ENCODE measurements at regions not wholly inside any gene's neighbourhood (a gene's known extent, or its start where the extent isn't known, plus 50 kb on each side); places are given as distances from the start of the nearest gene placed in this dataset.

DNA sequence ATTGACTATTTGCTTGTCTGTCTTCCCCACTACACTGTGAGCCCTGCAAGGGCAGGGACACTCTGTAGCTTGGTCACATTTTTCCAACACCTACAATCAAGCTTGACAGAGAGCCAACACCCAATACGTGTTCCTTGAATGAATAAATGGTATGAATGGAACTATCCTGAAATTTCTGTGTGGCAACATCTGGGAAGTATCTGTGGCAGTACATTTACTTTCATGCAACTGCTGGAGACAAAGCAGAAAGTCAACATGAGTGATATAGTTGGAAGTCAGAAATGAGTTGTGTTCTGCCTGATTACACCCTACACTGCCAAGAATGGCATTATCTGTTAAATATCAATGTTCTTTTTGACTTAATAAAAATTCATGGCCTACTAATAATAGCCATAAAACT, 343.5 kb upstream of the F9 start:
- TF ChIP-seq EZH2 (IDR thresholded peaks at IDR 0.05; ENCODE audit: low read depth, unreplicated experiment): no peak
- TF ChIP-seq CREB1 (CRISPR knock-in tag; IDR thresholded peaks at IDR 0.05; ENCODE audit: low read depth): no peak
- TF ChIP-seq ZNF114 (CRISPR knock-in tag; IDR thresholded peaks at IDR 0.05): no peak
- no peaks in the 10 kb centered on the region for H3F3A ChIP-seq (replicated peaks; ENCODE audit: low read depth)
- no peak for DNase-seq (ENCODE audit: low spot score)
- H2AFZ ChIP-seq: no peak overlapping the region
- ATAC-seq: no peak
- no peak overlapping the region for H3K4me3 ChIP-seq
- H3K4me1 ChIP-seq (ENCODE audit: insufficient read depth): peaks cover 1% of the 10 kb centered on the region; the same call in 1 of the 2 replicates
- peaks cover 10% of the 10 kb centered on the region for H3K4me1 Mint-ChIP-seq
- H3K27me3 ChIP-seq (ENCODE audit: insufficient read depth): peaks cover 58% of the 10 kb centered on the region
- no peak overlapping the region for H3K4me2 ChIP-seq
- no peaks in the 10 kb centered on the region for H3K9me2 ChIP-seq (ENCODE audit: insufficient read depth)
- no peaks in the 10 kb centered on the region for H3K79me2 ChIP-seq (replicated peaks; ENCODE audit: insufficient read depth)
- no peak overlapping the region for H3K27ac Mint-ChIP-seq
- no peak overlapping the region for H3K4me3 Mint-ChIP-seq
- H4K20me1 ChIP-seq (replicated peaks; ENCODE audit: insufficient read depth): no peaks in the 10 kb centered on the region
- H3K27ac ChIP-seq (ENCODE audit: low read depth): no peak overlapping the region
- H3K9me3 Mint-ChIP-seq: no peaks in the 10 kb centered on the region
- H3K27me3 Mint-ChIP-seq (ENCODE audit: insufficient read depth, low read depth, poor library complexity): peaks cover 29% of the 10 kb centered on the region
- no peaks in the 10 kb centered on the region for H3K36me3 ChIP-seq (ENCODE audit: insufficient read depth)
- no peaks in the 10 kb centered on the region for H3K36me3 Mint-ChIP-seq (ENCODE audit: low read depth)

DNA sequence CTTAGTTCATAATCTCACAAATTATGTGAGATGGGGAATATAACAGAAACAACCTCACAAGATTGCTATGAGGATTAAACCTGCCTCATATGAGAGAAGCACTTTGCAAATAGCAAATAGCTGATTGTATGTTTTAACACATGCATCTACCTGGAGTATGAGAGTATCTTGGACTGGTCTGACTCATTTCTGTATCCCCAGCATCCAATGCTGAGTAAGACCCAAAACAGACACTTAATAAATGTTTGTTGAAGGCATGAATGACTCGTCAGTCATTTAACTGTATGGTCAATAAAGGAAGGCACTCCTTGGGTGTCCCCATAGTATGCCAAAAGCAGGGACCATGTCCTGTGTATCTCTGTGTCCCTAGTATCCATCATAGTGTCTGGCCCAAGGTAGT, 350.9 kb upstream of the F9 start:
- DNase-seq (ENCODE audit: low spot score): no peak
- TF ChIP-seq STAT1 (IDR thresholded peaks at IDR 0.05; ENCODE audit: unreplicated experiment) (no peak), NANOG (IDR thresholded peaks at IDR 0.05; ENCODE audit: borderline replicate concordance) (no peak), JUNB (IDR thresholded peaks at IDR 0.05; ENCODE audit: unreplicated experiment) (no peak), CREB1 (CRISPR knock-in tag; IDR thresholded peaks at IDR 0.05; ENCODE audit: low read depth) (no peak), ZNF331 (CRISPR knock-in tag; IDR thresholded peaks at IDR 0.05; ENCODE audit: low read depth) (no peak), EZH2phosphoT487 (IDR thresholded peaks at IDR 0.05; ENCODE audit: unreplicated experiment) (no peak), ZNF114 (CRISPR knock-in tag; IDR thresholded peaks at IDR 0.05) (no peak), EZH2 (IDR thresholded peaks at IDR 0.05; ENCODE audit: low read depth, unreplicated experiment) (no peak)
- TF ChIP-seq, protein P1, sequence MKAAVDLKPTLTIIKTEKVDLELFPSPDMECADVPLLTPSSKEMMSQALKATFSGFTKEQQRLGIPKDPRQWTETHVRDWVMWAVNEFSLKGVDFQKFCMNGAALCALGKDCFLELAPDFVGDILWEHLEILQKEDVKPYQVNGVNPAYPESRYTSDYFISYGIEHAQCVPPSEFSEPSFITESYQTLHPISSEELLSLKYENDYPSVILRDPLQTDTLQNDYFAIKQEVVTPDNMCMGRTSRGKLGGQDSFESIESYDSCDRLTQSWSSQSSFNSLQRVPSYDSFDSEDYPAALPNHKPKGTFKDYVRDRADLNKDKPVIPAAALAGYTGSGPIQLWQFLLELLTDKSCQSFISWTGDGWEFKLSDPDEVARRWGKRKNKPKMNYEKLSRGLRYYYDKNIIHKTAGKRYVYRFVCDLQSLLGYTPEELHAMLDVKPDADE (IDR thresholded peaks at IDR 0.05): no peak
- TF ChIP-seq, protein P2, sequence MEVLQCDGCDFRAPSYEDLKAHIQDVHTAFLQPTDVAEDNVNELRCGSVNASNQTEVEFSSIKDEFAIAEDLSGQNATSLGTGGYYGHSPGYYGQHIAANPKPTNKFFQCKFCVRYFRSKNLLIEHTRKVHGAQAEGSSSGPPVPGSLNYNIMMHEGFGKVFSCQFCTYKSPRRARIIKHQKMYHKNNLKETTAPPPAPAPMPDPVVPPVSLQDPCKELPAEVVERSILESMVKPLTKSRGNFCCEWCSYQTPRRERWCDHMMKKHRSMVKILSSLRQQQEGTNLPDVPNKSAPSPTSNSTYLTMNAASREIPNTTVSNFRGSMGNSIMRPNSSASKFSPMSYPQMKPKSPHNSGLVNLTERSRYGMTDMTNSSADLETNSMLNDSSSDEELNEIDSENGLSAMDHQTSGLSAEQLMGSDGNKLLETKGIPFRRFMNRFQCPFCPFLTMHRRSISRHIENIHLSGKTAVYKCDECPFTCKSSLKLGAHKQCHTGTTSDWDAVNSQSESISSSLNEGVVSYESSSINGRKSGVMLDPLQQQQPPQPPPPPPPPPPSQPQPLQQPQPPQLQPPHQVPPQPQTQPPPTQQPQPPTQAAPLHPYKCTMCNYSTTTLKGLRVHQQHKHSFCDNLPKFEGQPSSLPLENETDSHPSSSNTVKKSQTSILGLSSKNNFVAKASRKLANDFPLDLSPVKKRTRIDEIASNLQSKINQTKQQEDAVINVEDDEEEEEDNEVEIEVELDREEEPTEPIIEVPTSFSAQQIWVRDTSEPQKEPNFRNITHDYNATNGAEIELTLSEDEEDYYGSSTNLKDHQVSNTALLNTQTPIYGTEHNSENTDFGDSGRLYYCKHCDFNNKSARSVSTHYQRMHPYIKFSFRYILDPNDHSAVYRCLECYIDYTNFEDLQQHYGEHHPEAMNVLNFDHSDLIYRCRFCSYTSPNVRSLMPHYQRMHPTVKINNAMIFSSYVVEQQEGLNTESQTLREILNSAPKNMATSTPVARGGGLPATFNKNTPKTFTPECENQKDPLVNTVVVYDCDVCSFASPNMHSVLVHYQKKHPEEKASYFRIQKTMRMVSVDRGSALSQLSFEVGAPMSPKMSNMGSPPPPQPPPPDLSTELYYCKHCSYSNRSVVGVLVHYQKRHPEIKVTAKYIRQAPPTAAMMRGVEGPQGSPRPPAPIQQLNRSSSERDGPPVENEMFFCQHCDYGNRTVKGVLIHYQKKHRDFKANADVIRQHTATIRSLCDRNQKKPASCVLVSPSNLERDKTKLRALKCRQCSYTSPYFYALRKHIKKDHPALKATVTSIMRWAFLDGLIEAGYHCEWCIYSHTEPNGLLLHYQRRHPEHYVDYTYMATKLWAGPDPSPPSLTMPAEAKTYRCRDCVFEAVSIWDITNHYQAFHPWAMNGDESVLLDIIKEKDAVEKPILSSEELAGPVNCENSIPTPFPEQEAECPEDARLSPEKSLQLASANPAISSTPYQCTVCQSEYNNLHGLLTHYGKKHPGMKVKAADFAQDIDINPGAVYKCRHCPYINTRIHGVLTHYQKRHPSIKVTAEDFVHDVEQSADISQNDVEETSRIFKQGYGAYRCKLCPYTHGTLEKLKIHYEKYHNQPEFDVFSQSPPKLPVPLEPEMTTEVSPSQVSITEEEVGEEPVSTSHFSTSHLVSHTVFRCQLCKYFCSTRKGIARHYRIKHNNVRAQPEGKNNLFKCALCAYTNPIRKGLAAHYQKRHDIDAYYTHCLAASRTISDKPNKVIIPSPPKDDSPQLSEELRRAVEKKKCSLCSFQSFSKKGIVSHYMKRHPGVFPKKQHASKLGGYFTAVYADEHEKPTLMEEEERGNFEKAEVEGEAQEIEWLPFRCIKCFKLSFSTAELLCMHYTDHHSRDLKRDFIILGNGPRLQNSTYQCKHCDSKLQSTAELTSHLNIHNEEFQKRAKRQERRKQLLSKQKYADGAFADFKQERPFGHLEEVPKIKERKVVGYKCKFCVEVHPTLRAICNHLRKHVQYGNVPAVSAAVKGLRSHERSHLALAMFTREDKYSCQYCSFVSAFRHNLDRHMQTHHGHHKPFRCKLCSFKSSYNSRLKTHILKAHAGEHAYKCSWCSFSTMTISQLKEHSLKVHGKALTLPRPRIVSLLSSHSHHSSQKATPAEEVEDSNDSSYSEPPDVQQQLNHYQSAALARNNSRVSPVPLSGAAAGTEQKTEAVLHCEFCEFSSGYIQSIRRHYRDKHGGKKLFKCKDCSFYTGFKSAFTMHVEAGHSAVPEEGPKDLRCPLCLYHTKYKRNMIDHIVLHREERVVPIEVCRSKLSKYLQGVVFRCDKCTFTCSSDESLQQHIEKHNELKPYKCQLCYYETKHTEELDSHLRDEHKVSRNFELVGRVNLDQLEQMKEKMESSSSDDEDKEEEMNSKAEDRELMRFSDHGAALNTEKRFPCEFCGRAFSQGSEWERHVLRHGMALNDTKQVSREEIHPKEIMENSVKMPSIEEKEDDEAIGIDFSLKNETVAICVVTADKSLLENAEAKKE (CRISPR knock-in tag; IDR thresholded peaks at IDR 0.05): no peak
- TF ChIP-seq, protein P3, sequence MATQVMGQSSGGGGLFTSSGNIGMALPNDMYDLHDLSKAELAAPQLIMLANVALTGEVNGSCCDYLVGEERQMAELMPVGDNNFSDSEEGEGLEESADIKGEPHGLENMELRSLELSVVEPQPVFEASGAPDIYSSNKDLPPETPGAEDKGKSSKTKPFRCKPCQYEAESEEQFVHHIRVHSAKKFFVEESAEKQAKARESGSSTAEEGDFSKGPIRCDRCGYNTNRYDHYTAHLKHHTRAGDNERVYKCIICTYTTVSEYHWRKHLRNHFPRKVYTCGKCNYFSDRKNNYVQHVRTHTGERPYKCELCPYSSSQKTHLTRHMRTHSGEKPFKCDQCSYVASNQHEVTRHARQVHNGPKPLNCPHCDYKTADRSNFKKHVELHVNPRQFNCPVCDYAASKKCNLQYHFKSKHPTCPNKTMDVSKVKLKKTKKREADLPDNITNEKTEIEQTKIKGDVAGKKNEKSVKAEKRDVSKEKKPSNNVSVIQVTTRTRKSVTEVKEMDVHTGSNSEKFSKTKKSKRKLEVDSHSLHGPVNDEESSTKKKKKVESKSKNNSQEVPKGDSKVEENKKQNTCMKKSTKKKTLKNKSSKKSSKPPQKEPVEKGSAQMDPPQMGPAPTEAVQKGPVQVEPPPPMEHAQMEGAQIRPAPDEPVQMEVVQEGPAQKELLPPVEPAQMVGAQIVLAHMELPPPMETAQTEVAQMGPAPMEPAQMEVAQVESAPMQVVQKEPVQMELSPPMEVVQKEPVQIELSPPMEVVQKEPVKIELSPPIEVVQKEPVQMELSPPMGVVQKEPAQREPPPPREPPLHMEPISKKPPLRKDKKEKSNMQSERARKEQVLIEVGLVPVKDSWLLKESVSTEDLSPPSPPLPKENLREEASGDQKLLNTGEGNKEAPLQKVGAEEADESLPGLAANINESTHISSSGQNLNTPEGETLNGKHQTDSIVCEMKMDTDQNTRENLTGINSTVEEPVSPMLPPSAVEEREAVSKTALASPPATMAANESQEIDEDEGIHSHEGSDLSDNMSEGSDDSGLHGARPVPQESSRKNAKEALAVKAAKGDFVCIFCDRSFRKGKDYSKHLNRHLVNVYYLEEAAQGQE (IDR thresholded peaks at IDR 0.05; ENCODE audit: unreplicated experiment): no peak

More for the DNA sequence above, 350.9 kb upstream of the F9 start:
- ATAC-seq: no peak
- Mint-ChIP-seq H3K27ac (no peak overlapping the region), H3K27me3 (ENCODE audit: insufficient read depth, low read depth, poor library complexity) (no peaks in the 10 kb centered on the region), H3K4me1 (no peaks in the 10 kb centered on the region), H3K9me3 (no peaks in the 10 kb centered on the region), H3K36me3 (ENCODE audit: low read depth) (peaks cover 7% of the 10 kb centered on the region; the same call in 2 of the 3 replicates), H3K4me3 (no peak overlapping the region)
- Histone ChIP-seq H3K4me3 (no peak overlapping the region), H3F3A (replicated peaks; ENCODE audit: low read depth) (no peaks in the 10 kb centered on the region), H3K4me1 (ENCODE audit: insufficient read depth) (no peaks in the 10 kb centered on the region), H3K27ac (ENCODE audit: low read depth) (no peak overlapping the region), H3K79me2 (replicated peaks; ENCODE audit: insufficient read depth) (no peaks in the 10 kb centered on the region), H2AFZ (no peak overlapping the region), H4K20me1 (replicated peaks; ENCODE audit: insufficient read depth) (no peaks in the 10 kb centered on the region), H3K36me3 (ENCODE audit: insufficient read depth) (no peaks in the 10 kb centered on the region), H3K4me2 (no peak overlapping the region), H3K9me2 (ENCODE audit: insufficient read depth) (no peaks in the 10 kb centered on the region), H3K27me3 (ENCODE audit: insufficient read depth) (no peaks in the 10 kb centered on the region)
